ENCODE measurements at regions not wholly inside any gene's neighbourhood (a gene's known extent, or its start where the extent isn't known, plus 50 kb on each side); places are given as distances from the start of the nearest gene placed in this dataset.

DNA sequence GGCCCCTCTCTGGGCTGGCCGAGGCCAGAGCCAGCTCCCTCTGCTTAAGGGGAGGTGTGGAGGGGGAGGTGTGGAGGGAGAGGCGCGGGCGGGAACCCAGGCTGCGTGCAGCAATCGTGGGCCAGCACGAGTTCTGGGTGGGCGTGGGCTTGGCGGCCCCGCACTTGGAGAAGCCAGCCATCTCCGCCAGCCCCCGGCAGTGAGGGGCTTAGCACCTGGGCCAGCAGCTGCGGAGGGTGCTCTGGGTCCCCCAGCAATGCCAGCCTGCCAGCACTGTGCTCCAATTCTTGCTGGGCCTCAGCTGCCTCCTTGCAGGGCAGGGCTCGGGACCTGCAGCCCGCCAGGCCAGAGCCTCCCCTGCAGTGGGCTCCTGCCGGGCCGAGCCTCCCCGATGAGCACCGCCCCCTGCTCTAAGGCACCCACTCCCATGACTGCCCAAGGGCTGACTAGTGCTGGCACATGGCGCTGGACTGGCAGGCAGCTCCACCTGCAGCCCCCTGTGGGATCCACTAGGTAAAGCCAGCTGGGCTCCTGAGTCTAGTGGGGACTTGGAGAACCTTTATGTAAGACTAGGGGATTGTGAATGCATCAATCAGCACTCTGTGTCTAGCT lies 96.7 kb upstream of the OR9G4 start:
- TF ChIP-seq, protein P1, sequence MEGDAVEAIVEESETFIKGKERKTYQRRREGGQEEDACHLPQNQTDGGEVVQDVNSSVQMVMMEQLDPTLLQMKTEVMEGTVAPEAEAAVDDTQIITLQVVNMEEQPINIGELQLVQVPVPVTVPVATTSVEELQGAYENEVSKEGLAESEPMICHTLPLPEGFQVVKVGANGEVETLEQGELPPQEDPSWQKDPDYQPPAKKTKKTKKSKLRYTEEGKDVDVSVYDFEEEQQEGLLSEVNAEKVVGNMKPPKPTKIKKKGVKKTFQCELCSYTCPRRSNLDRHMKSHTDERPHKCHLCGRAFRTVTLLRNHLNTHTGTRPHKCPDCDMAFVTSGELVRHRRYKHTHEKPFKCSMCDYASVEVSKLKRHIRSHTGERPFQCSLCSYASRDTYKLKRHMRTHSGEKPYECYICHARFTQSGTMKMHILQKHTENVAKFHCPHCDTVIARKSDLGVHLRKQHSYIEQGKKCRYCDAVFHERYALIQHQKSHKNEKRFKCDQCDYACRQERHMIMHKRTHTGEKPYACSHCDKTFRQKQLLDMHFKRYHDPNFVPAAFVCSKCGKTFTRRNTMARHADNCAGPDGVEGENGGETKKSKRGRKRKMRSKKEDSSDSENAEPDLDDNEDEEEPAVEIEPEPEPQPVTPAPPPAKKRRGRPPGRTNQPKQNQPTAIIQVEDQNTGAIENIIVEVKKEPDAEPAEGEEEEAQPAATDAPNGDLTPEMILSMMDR (IDR thresholded peaks at IDR 0.05; ENCODE audit: insufficient read depth, low read length, poor library complexity, severe bottlenecking): no peak
- no peak for TF ChIP-seq EZH2phosphoT487 (conservative IDR thresholded peaks at IDR 0.05; ENCODE audit: low read length)

Data from SU-DHL-6 (cell line).